Stimulated activated CD8-positive, alpha-beta memory T cell treated with anti-CD3 and anti-CD28 coated beads, Interleukin-4, amount 100 ng/mL, for 24 hours (primary cell): ENCODE measurements at regions not wholly inside any gene's neighbourhood (a gene's known extent, or its start where the extent isn't known, plus 50 kb on each side); places are given as distances from the start of the nearest gene placed in this dataset.

ENCODE experiments used
- DNase-seq: peaks from one replicate; pipeline ENCODE4 v3.0.0-alpha.2; 2020; ENCODE audit warnings: low read depth

GRCh38 chr15:52876991-52877663 lies 87.0 kb upstream of the ONECUT1 start:
- no peak for DNase-seq

GRCh38 chr15:52872036-52872818 lies 82.1 kb upstream of the ONECUT1 start:
- no peak for DNase-seq

- no peak for DNase-seq
Measured at GRCh38 chr15:52870015-52870414, 79.9 kb upstream of the ONECUT1 start.

DNA sequence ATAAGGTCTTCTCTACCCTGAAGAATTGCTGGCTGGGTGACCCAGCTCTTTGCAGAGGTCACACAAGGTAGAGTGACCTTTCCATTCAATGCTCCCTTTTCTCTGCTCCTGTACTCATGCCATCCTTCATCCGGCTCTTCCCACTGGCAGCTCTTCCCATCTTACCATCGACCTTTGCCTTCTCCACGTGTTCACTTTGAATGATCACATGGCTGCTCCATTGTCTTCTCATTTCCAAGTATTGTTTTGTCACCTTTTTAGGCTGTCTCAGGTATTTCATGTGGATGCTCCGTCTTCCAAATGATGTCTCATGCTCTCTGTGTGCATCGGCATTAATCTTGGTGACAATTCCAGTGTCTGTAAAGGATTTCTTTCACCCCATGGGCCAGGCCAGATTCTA lies 76.6 kb upstream of the ONECUT1 start:
- no peak for DNase-seq

- DNase-seq: no peak
Measured at GRCh38 chr15:52862677-52863076, 72.5 kb upstream of the ONECUT1 start.

GRCh38 chr15:52858782-52859176 lies 68.6 kb upstream of the ONECUT1 start:
- no peak for DNase-seq

DNA sequence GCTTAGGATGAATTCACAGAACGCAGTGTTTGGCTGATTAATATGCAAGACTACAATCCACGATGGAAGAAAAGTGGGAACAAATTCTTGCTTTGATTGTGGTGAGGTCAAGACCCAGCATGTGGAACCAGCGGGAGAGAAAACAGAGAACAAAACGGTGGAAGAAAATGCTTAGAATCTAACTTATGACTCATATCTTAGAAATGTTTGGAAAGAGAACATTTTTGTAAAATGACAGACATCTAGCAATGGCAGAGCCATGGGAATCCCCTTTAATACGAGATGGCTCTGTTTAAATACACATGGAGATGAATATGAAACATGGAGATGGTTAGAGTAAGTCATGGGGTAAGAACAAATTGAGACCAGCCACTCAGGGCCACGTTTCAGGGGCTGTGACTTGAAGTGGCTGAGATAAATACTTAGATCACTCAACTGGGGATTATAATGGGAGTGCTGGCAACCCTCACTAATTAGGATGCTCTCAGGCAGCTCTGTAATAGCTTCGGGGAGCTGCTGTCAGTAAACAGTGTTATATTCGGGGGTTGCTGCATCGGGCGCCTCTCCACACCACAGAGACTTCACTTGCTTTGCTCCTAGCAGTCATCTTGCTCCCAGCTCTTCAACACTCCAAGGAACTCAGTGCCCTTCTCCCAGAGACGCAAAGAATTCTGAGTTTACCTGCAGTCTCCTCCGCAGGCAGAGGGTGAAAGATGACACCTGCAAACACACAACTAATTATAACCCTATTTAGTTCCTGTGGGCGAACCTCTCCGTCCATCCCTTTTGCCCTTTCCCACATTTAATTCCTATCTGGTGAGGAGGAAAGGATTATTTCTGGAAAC lies 68.0 kb upstream of the ONECUT1 start:
- no peak for DNase-seq

GRCh38 chr15:52857471-52857870 lies 67.3 kb upstream of the ONECUT1 start:
- DNase-seq: no peak

- no peak for DNase-seq
Measured at GRCh38 chr15:52856286-52856685, 66.2 kb upstream of the ONECUT1 start.

GRCh38 chr15:52855157-52855556 lies 65.0 kb upstream of the ONECUT1 start:
- DNase-seq: no peak

GRCh38 chr15:52844823-52845222 lies 54.7 kb upstream of the ONECUT1 start:
- DNase-seq: no peak
